ENCODE measurements at regions not wholly inside any gene's neighbourhood (a gene's known extent, or its start where the extent isn't known, plus 50 kb on each side); places are given as distances from the start of the nearest gene placed in this dataset.

- H3K27ac ChIP-seq: no peak overlapping the region
Measured at GRCh38 chr5:19044931-19045695, 942.9 kb downstream of the CDH18 start.

GRCh38 chr5:19047277-19047676 lies 940.7 kb downstream of the CDH18 start:
- H3K27ac ChIP-seq: no peak overlapping the region
- TF ChIP-seq CTCF (IDR thresholded peaks at IDR 0.05) (no peak), ZFX (IDR thresholded peaks at IDR 0.05; ENCODE audit: borderline replicate concordance) (no peak)

More at GRCh38 chr5:19044931-19045695, 942.9 kb downstream of the CDH18 start:
- TF ChIP-seq CTCF (IDR thresholded peaks at IDR 0.05) (no peak), ZFX (IDR thresholded peaks at IDR 0.05; ENCODE audit: borderline replicate concordance) (no peak)

GRCh38 chr5:19048726-19049125 lies 939.3 kb downstream of the CDH18 start:
- TF ChIP-seq ZFX (IDR thresholded peaks at IDR 0.05; ENCODE audit: borderline replicate concordance): no peak
- no peak for TF ChIP-seq CTCF (IDR thresholded peaks at IDR 0.05)
- no peak overlapping the region for H3K27ac ChIP-seq

- no peak for TF ChIP-seq CTCF (IDR thresholded peaks at IDR 0.05)
- no peak for TF ChIP-seq ZFX (IDR thresholded peaks at IDR 0.05; ENCODE audit: borderline replicate concordance)
Measured at GRCh38 chr5:19058216-19058615, 929.8 kb downstream of the CDH18 start.

GRCh38 chr5:19064094-19064493 lies 923.9 kb downstream of the CDH18 start:
- H3K27ac ChIP-seq: no peak overlapping the region
- TF ChIP-seq CTCF (IDR thresholded peaks at IDR 0.05) (no peak), ZFX (IDR thresholded peaks at IDR 0.05; ENCODE audit: borderline replicate concordance) (no peak)

More at GRCh38 chr5:19058216-19058615, 929.8 kb downstream of the CDH18 start:
- no peak overlapping the region for H3K27ac ChIP-seq

GRCh38 chr5:19067741-19068140 lies 920.3 kb downstream of the CDH18 start:
- TF ChIP-seq CTCF (IDR thresholded peaks at IDR 0.05) (no peak), ZFX (IDR thresholded peaks at IDR 0.05; ENCODE audit: borderline replicate concordance) (no peak)
- H3K27ac ChIP-seq: no peak overlapping the region

- H3K27ac ChIP-seq: no peak overlapping the region
- TF ChIP-seq CTCF (IDR thresholded peaks at IDR 0.05): no peak
- TF ChIP-seq ZFX (IDR thresholded peaks at IDR 0.05; ENCODE audit: borderline replicate concordance): no peak
Measured at GRCh38 chr5:19098434-19098833, 889.6 kb downstream of the CDH18 start.

Data from 22Rv1 (cell line).